SK-N-SH treated with all-trans-retinoic acid at 6 μM for 48 hours (cell line): ENCODE measurements at regions not wholly inside any gene's neighbourhood (a gene's known extent, or its start where the extent isn't known, plus 50 kb on each side); places are given as distances from the start of the nearest gene placed in this dataset.
A peak's percentile ranks its signal among the peaks of the same experiment; 100 is the strongest.

ENCODE experiments used
- ATAC-seq: fragments of 200-7000 bp; cut with Tn5 transposase; 3 replicates; pipeline ENCODE4 v1.9.1; 2020; ENCODE audit warnings: mild to moderate bottlenecking, moderate library complexity
- ARNTL ChIP-seq: fragments of 450-650 bp; formaldehyde crosslinking; IDR thresholded peaks from 2 replicates; pipeline ENCODE4 v1.5.0; 2020; ENCODE audit warnings: low read depth, mild to moderate bottlenecking, moderate library complexity, borderline replicate concordance
- BACH2 ChIP-seq: fragments of 250-450 bp; sonication (Bioruptor Pico); IDR thresholded peaks from 2 replicates; pipeline ENCODE4 v1.9.0; 2021; ENCODE audit warnings: mild to moderate bottlenecking, borderline replicate concordance
- CSDC2 ChIP-seq: fragments of 250-450 bp; sonication (Bioruptor Pico); IDR thresholded peaks from 2 replicates; pipeline ENCODE4 v1.5.0; 2020; ENCODE audit warnings: mild to moderate bottlenecking, moderate library complexity
- ESRRG ChIP-seq: fragments of 250-450 bp; sonication (Bioruptor Pico); IDR thresholded peaks from 2 replicates; pipeline ENCODE4 v1.6.1; 2021; ENCODE audit warnings: mild to moderate bottlenecking
- GLIS3 ChIP-seq: fragments of 250-450 bp; sonication (Bioruptor Pico); IDR thresholded peaks from 2 replicates; pipeline ENCODE4 v1.5.0; 2020; ENCODE audit warnings: mild to moderate bottlenecking, moderate library complexity
- ISL1 ChIP-seq: fragments of 250-450 bp; sonication (Bioruptor Pico); IDR thresholded peaks from 2 replicates; pipeline ENCODE4 v2.1.2; 2022; ENCODE audit warnings: mild to moderate bottlenecking, moderate library complexity
- OSR1 ChIP-seq: fragments of 250-450 bp; sonication (Bioruptor Pico); IDR thresholded peaks from 2 replicates; pipeline ENCODE4 v1.8.0; 2022; ENCODE audit warnings: moderate library complexity, mild to moderate bottlenecking, inconsistent platforms
- PPARA ChIP-seq: fragments of 250-450 bp; sonication (Bioruptor Pico); IDR thresholded peaks from 2 replicates; pipeline ENCODE4 v1.5.0; 2020; ENCODE audit warnings: mild to moderate bottlenecking, borderline replicate concordance
- RARB ChIP-seq: fragments of 250-450 bp; sonication (Bioruptor Pico); IDR thresholded peaks from 2 replicates; pipeline ENCODE4 v1.8.0; 2021; ENCODE audit warnings: mild to moderate bottlenecking, moderate library complexity
- SNAI2 ChIP-seq: fragments of 250-450 bp; sonication (Bioruptor Pico); IDR thresholded peaks from 2 replicates; pipeline ENCODE4 v1.5.0; 2020; ENCODE audit warnings: mild to moderate bottlenecking, moderate library complexity
- TCF4 ChIP-seq: fragments of 250-450 bp; sonication (Bioruptor Pico); IDR thresholded peaks from 2 replicates; pipeline ENCODE4 v1.8.0; 2021; ENCODE audit warnings: mild to moderate bottlenecking, moderate library complexity, borderline replicate concordance
- TOX ChIP-seq: fragments of 250-450 bp; sonication (Bioruptor Pico); IDR thresholded peaks from 2 replicates; pipeline ENCODE4 v1.8.0; 2021; ENCODE audit warnings: mild to moderate bottlenecking, moderate library complexity, borderline replicate concordance
- ZC3H10 ChIP-seq: fragments of 250-450 bp; sonication (Bioruptor Pico); IDR thresholded peaks from 2 replicates; pipeline ENCODE4 v1.5.1; 2021; ENCODE audit warnings: mild to moderate bottlenecking, moderate library complexity
- ZFP3 ChIP-seq: fragments of 250-450 bp; sonication (Bioruptor Pico); IDR thresholded peaks from 2 replicates; pipeline ENCODE4 v1.5.0; 2020; ENCODE audit warnings: mild to moderate bottlenecking, moderate library complexity
- ZFP30 ChIP-seq: fragments of 450-650 bp; formaldehyde crosslinking; IDR thresholded peaks from 2 replicates; pipeline ENCODE4 v1.5.0; 2022; ENCODE audit warnings: mild to moderate bottlenecking, moderate library complexity
- ZNF565 ChIP-seq: fragments of 450-650 bp; formaldehyde crosslinking; conservative IDR thresholded peaks from 2 replicates; pipeline ENCODE4 v1.5.0; 2020; ENCODE audit warnings: low read depth, mild to moderate bottlenecking, moderate library complexity
- ZNF70 ChIP-seq: fragments of 450-650 bp; formaldehyde crosslinking; IDR thresholded peaks from 2 replicates; pipeline ENCODE4 v1.5.0; 2020; ENCODE audit warnings: mild to moderate bottlenecking, moderate library complexity
- ZNF8 ChIP-seq: fragments of 450-650 bp; formaldehyde crosslinking; IDR thresholded peaks from 2 replicates; pipeline ENCODE4 v1.5.0; 2020; ENCODE audit warnings: mild to moderate bottlenecking, moderate library complexity
- TF ChIP-seq, protein P1 (sequence below): fragments of 250-450 bp; sonication (Bioruptor Pico); IDR thresholded peaks from 2 replicates; pipeline ENCODE4 v1.5.0; 2020; ENCODE audit warnings: mild to moderate bottlenecking, moderate library complexity
- TF ChIP-seq, protein P2 (sequence below): fragments of 250-450 bp; sonication (Bioruptor Pico); IDR thresholded peaks from 2 replicates; pipeline ENCODE4 v1.5.1; 2021; ENCODE audit warnings: mild to moderate bottlenecking, moderate library complexity
- TF ChIP-seq, protein P3 (sequence below): fragments of 250-450 bp; sonication (Bioruptor Pico); IDR thresholded peaks from 2 replicates; pipeline ENCODE4 v1.8.0; 2021; ENCODE audit warnings: low read depth, mild to moderate bottlenecking, moderate library complexity, borderline replicate concordance
- TF ChIP-seq, protein P4 (sequence below): fragments of 250-450 bp; sonication (Bioruptor Pico); IDR thresholded peaks from 2 replicates; pipeline ENCODE4 v1.5.1; 2020; ENCODE audit warnings: low read depth, mild to moderate bottlenecking, moderate library complexity
- TF ChIP-seq, protein P5 (sequence below): fragments of 250-450 bp; sonication (Bioruptor Pico); IDR thresholded peaks from 2 replicates; pipeline ENCODE4 v1.8.0; 2020; ENCODE audit warnings: mild to moderate bottlenecking, moderate library complexity, borderline replicate concordance

DNA sequence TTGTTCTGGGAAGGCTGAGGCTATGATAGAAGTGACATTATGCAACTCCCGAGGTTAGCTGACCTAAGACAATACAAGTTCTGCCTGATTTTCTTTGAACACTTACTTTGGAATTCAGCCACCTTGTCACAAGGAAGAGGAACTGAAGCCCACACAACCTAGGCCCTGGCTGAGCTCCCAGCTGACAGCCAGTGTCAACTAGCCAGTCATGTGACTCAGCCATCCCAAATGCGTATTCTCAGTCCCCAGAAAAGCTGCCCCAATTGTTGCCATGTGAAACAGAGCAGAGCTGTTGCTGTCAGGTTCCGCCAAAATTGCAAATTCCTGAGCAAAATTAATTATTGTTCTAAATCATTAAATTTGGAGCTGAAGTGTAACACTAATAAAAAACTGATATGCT, 1010.0 kb downstream of the XPNPEP1 start:
- TF ChIP-seq ARNTL (CRISPR knock-in tag) (no peak), BACH2 (CRISPR knock-in tag) (no peak), GLIS3 (CRISPR knock-in tag) (no peak), ESRRG (no peak), ISL1 (CRISPR knock-in tag) (no peak), OSR1 (CRISPR knock-in tag) (no peak), ZFP30 (CRISPR knock-in tag) (no peak), PPARA (CRISPR knock-in tag) (no peak), TCF4 (no peak), ZNF70 (no peak), SNAI2 (CRISPR knock-in tag) (no peak), ZC3H10 (no peak), ZFP3 (no peak), RARB (no peak), ZNF565 (CRISPR knock-in tag) (no peak), CSDC2 (no peak)
- TF ChIP-seq, protein P1, sequence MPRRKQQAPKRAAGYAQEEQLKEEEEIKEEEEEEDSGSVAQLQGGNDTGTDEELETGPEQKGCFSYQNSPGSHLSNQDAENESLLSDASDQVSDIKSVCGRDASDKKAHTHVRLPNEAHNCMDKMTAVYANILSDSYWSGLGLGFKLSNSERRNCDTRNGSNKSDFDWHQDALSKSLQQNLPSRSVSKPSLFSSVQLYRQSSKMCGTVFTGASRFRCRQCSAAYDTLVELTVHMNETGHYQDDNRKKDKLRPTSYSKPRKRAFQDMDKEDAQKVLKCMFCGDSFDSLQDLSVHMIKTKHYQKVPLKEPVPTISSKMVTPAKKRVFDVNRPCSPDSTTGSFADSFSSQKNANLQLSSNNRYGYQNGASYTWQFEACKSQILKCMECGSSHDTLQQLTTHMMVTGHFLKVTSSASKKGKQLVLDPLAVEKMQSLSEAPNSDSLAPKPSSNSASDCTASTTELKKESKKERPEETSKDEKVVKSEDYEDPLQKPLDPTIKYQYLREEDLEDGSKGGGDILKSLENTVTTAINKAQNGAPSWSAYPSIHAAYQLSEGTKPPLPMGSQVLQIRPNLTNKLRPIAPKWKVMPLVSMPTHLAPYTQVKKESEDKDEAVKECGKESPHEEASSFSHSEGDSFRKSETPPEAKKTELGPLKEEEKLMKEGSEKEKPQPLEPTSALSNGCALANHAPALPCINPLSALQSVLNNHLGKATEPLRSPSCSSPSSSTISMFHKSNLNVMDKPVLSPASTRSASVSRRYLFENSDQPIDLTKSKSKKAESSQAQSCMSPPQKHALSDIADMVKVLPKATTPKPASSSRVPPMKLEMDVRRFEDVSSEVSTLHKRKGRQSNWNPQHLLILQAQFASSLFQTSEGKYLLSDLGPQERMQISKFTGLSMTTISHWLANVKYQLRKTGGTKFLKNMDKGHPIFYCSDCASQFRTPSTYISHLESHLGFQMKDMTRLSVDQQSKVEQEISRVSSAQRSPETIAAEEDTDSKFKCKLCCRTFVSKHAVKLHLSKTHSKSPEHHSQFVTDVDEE (CRISPR knock-in tag) = no peak
- TF ChIP-seq, protein P2, sequence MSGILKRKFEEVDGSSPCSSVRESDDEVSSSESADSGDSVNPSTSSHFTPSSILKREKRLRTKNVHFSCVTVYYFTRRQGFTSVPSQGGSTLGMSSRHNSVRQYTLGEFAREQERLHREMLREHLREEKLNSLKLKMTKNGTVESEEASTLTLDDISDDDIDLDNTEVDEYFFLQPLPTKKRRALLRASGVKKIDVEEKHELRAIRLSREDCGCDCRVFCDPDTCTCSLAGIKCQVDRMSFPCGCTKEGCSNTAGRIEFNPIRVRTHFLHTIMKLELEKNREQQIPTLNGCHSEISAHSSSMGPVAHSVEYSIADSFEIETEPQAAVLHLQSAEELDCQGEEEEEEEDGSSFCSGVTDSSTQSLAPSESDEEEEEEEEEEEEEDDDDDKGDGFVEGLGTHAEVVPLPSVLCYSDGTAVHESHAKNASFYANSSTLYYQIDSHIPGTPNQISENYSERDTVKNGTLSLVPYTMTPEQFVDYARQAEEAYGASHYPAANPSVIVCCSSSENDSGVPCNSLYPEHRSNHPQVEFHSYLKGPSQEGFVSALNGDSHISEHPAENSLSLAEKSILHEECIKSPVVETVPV (CRISPR knock-in tag) = no peak
- TF ChIP-seq, protein P3, sequence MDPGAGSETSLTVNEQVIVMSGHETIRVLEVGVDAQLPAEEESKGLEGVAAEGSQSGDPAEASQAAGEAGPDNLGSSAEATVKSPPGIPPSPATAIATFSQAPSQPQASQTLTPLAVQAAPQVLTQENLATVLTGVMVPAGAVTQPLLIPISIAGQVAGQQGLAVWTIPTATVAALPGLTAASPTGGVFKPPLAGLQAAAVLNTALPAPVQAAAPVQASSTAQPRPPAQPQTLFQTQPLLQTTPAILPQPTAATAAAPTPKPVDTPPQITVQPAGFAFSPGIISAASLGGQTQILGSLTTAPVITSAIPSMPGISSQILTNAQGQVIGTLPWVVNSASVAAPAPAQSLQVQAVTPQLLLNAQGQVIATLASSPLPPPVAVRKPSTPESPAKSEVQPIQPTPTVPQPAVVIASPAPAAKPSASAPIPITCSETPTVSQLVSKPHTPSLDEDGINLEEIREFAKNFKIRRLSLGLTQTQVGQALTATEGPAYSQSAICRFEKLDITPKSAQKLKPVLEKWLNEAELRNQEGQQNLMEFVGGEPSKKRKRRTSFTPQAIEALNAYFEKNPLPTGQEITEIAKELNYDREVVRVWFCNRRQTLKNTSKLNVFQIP = no peak
- TF ChIP-seq, all 23 proteins: peak for 0
- ATAC-seq = no peak

DNA sequence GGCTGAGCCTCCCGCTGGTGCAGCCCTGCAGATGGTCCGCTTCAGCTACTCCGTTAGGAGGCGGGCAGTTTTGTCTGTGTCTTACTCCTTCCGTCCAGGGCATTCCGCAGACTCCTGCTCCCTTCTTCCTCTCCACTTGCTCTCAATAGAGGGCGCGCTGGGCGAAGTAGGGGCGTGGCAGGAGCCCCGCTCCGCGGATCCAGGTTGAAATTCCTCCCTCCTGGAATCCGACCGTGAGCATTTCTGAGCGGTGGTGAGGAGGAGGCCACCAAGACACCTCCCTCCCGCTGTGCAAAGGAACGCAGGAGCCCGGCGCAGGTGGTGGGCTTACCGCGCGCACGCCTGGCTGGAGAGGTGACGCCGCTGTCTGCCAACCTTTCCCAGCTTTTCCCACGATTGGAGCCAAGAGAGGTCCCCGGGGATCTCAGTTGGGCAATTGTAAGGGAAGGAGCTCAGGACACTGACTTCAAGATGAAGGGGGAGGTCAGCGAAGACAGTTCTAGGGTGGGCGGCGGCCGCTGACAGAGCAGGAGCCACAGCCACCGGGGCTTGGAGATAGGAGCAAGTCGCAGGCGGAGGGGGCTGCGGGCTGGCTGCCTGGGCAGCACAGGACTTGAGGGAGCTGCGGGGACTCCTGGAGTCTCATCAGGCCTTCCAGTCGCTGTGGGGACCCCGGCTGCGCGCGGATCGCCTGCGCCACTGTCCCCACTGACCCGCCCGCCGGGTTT, 1011.3 kb downstream of the XPNPEP1 start:
- TF ChIP-seq, protein P2 (CRISPR knock-in tag) = no peak
- TF ChIP-seq RARB (no peak), BACH2 (CRISPR knock-in tag) (no peak), ZFP30 (CRISPR knock-in tag) (no peak), PPARA (CRISPR knock-in tag) (no peak), ESRRG (no peak), TOX (CRISPR knock-in tag) (no peak), SNAI2 (CRISPR knock-in tag) (no peak), ISL1 (CRISPR knock-in tag) (no peak), ARNTL (CRISPR knock-in tag) (no peak), ZC3H10 (no peak), ZFP3 (no peak), ZNF8 (CRISPR knock-in tag) (no peak), GLIS3 (CRISPR knock-in tag) (no peak), ZNF565 (CRISPR knock-in tag) (no peak), OSR1 (CRISPR knock-in tag) (no peak)
- TF ChIP-seq, protein P4, sequence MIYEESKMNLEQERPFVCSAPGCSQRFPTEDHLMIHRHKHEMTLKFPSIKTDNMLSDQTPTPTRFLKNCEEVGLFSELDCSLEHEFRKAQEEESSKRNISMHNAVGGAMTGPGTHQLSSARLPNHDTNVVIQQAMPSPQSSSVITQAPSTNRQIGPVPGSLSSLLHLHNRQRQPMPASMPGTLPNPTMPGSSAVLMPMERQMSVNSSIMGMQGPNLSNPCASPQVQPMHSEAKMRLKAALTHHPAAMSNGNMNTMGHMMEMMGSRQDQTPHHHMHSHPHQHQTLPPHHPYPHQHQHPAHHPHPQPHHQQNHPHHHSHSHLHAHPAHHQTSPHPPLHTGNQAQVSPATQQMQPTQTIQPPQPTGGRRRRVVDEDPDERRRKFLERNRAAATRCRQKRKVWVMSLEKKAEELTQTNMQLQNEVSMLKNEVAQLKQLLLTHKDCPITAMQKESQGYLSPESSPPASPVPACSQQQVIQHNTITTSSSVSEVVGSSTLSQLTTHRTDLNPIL (CRISPR knock-in tag) = no peak
- TF ChIP-seq, protein P3 = no peak
- TF ChIP-seq, protein P5, sequence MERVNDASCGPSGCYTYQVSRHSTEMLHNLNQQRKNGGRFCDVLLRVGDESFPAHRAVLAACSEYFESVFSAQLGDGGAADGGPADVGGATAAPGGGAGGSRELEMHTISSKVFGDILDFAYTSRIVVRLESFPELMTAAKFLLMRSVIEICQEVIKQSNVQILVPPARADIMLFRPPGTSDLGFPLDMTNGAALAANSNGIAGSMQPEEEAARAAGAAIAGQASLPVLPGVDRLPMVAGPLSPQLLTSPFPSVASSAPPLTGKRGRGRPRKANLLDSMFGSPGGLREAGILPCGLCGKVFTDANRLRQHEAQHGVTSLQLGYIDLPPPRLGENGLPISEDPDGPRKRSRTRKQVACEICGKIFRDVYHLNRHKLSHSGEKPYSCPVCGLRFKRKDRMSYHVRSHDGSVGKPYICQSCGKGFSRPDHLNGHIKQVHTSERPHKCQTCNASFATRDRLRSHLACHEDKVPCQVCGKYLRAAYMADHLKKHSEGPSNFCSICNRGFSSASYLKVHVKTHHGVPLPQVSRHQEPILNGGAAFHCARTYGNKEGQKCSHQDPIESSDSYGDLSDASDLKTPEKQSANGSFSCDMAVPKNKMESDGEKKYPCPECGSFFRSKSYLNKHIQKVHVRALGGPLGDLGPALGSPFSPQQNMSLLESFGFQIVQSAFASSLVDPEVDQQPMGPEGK (CRISPR knock-in tag) = no peak

More for the DNA sequence above, 1011.3 kb downstream of the XPNPEP1 start:
- ATAC-seq = peak; percentile 99
